GM19043 (cell line): ENCODE measurements at regions not wholly inside any gene's neighbourhood (a gene's known extent, or its start where the extent isn't known, plus 50 kb on each side); places are given as distances from the start of the nearest gene placed in this dataset.
"Not testable (repeated sequence)": the region's sequence is repeated elsewhere in the genome, so short reads cannot be mapped to it uniquely, and the experiment has no call there.

Source experiments
- ATAC-seq: cut with Tn5 transposase; IDR thresholded peaks from one replicate; pipeline ENCODE4 v1.9.1; 2021; ENCODE audit warnings: low read depth; ENCODE audit not compliant: unreplicated experiment

DNA sequence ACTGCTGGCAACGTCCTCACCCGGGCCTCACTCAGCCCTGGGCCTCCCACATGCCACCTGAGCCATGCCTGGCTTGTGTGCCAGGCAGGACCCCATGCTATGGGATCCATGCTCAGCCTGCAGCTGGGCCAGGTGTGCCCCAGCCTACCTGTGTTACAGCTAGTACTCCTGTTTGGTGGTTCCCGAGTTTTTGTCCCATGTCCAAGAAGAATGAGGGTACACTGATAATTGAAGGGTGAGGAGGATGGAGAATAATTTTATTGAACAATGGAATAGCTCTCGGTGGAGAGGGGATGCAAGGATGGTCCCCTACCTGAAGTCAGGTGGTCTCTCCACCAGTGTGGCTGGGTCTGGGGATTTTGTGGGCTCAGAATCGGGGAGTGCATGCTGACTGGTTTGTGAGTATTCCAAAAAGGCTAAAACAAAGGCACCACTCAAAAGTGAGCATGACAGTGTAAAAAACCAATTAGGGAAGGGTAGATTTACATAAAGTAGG, 137.9 kb downstream of the TNFSF18 start:
- ATAC-seq = no peak

DNA sequence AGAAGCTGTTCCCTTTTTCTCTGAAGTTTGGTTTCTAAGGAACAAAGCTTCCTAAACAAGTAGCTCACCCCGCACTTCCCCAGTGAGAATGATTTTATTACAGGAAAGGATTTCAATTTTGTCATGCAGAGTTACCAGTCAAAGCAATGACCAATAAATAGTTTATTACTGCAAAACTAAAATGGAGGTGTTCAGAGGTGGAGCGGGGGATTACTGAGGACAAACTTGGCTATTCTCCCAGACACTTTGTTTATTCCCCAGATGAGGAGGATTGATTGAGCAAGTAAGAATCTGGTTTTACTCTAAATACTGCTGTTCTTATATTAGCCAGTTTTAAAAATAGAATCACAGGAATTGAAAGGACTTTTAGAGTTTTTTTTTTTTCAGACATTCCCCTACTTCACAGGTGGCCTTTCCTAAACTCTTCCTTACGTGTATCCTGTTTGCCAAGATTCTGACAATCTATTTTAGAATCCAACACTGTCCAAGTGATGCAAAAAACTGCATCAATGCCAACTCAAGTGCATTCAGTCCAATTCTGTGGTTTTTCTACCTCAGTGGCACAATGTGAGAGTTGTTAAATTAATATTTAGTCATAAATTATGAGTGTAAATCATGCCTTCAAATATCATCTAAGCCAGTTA, 136.1 kb downstream of the TNFSF18 start:
- no peak for ATAC-seq

DNA sequence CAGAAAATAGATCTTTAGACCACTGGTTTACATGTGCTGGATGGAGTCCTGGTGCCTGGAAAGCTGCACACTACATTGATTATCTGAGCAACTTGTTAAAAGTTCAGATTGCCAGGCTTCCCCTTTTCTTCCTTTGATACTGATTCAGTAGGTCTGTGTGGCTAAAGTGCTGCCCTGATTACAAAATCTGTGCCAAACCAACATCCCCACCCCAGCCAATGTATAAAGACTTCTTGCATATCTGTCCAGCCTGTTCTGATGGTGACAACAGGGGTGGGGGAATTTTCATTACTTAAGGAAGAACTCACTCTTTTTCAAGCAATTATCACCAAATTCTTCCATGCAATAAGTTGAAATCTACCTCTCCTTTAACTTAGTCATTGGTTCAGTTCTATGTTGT, 135.5 kb downstream of the TNFSF18 start:
- ATAC-seq = no peak

DNA sequence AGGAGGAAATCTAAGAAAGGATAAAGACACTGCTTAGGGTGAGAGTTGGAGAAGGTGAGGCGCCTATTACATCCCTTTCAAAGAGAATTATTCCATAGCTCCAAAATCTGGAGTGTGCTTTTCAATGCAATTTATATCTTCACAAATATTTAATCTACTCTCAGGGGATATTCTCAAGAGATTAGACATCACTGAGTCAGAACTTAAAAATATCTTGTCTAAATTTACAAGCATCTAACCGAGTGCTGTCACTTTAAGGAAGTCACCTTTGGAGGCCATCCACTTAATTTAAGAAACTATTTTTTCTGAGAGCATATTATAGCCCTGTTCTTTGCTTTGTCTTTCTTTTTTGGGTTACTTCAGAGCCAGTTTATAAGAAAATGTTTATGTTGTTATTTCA, 134.6 kb downstream of the TNFSF18 start:
- ATAC-seq = no peak

DNA sequence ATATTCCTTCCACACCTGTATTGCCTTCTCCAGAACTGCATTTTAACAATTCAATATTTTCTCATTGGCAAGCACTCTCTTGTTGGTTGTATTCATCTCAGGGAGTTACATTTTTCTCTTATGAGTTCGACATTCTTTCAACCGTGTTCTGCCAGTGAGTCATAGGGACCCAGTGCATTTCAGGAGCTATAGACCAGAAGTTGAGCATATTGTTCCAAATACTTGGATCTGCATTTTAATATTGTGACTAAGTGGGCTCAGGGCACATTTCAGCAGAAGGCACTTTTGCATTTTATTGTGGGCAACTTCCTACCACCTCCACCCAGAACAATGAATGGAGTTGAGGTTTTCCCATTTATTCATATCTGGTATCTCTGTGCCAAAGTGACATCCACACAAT, 132.8 kb downstream of the TNFSF18 start:
- no peak for ATAC-seq

DNA sequence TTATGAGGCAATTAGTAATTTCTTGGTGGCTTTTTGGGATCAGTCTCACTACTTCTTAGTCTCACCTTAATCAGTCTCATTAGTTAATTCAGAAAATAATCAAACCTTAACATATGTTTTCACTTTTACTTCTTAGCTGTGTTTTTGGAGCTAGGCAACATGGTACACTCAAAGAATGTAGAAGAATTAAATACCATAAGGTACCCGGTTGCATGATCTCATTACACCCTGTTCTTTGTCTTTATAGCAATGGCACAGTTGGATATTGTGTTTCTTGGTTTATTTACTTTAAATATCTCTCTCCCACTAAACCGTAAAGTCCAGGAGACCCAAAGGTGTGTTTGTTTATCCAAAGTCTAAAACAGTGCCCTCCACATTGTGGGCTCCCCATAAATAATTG, 132.3 kb downstream of the TNFSF18 start:
- no peak for ATAC-seq

DNA sequence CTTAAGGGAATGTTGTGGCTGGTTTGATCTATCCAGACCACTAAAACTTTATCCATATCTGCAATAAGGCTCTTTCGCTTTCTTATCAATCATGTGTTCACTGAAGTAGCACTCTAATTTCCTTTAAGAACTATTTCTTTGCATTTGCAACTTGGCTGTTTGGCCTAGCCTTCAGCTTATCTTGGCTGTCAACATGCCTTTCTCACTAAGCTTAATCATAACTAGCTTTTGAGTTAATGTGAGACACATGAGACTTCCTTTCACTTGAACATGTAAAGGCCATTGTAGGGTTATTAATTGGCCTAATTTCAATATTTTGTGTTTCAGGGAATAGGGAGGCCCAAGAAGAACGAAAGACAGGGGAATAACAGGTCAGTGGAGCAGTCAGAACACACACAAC, 124.7 kb downstream of the TNFSF18 start:
- no peak for ATAC-seq

DNA sequence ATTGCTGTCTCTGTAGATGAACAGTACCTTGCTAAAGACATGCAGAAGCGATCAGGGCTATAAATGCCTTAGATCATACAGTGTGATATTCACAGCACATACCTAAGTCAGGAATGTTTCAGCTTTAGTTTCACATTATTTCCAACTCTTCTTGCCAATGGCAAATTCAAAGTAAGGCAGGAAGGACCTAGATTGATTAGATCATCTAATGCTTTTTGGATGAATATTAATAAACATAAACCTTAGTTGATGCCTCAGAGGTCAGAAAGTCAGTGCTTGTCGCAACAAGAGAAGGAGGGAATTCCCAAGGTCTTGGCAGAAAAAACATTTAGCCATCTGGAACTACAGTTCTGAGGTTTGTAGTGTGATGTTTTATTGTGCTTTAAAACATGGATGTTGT, 122.3 kb downstream of the TNFSF18 start:
- ATAC-seq = no peak

DNA sequence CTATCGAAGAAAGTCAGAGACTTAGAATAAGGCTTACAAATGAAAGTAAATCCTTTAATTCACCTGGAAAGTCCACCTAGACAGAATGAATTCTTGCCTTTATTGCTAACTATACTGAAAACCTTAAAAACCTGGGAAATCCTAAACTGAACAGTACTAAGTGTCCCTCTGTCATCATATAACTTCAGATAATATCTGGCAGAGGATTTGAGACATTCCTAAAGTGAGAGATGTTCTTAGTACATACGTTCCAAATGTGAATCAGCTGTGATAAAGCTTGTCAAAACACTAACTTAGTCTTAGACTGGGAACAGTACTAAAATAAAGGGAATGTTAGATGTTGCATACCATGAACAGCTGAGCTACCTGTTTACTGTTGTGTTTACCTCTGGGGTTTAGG, 121.7 kb downstream of the TNFSF18 start:
- no peak for ATAC-seq

DNA sequence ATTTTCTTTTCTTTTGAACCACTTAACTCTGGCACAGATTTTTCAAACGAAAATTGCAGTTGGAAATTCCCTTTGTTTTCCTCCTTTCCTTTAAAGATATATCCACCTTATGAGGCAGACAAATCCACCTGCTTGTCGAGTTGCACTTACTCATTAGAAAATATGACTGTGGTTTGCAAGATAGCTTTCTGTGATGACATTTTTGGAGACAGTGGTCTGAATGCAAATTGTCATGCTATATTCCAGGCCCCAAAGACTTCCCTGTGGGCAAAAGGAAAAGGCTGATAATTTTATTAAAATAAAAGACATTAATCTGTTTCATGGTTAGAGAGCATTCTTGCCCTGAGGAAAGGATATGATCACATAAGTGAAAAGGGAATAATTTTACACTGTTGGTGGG, 120.6 kb downstream of the TNFSF18 start:
- ATAC-seq = no peak

DNA sequence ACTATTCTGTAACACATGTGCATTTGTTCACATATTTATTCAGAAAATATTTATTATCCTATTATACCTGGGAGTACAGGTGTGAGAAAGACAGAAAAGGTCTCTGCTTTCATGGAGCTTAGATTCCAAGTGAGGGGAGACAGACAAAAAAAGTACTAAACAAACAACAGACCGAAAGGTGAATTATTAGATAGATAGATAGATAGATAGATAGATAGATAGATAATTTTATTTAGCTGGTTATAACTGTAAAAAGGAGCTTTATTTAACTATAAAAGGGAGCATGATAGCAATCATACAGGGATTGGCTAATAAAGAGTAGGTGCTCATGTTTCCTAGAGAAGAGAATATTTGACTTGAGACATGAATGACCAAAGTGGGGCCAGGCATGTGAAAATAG, 119.4 kb downstream of the TNFSF18 start:
- ATAC-seq = no peak

DNA sequence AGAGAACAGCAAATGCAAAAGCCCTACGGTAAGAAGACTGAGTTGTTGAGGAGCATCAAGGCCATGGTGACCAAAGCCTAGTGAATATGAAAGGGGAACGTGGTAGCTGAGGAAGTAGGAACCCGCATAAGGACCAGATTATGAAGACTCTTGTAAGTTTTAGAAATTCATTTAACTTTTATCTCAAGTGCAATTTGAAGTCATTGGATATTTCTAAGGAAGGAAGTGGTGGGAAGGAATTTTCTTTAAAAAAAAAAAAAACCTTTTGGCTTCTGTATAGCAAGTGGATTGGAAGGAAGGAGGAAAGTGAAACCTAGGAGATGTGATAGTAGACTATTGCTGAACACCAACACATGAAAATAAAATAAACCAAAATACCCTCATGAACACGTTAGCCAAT, 119.0 kb downstream of the TNFSF18 start:
- ATAC-seq = no peak

DNA sequence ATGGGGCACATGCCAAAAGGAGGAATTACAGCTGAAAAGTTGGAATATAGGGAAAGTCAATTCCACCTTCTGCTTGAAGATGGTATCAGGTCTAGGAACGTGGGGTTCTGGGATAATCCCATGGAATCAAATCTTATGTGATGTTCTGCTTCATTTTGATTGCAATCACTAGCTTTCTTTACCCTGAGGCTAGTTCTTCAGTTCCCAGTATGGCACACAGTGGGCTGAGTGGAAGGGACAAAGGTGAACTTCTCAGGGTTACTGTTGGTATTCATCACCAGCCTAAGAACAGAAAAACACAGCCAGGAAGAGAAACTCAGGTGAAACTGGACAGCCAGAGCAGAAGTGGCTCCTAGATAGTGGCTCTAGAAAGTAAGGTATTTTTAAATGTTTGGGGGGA, 117.8 kb downstream of the TNFSF18 start:
- no peak for ATAC-seq

DNA sequence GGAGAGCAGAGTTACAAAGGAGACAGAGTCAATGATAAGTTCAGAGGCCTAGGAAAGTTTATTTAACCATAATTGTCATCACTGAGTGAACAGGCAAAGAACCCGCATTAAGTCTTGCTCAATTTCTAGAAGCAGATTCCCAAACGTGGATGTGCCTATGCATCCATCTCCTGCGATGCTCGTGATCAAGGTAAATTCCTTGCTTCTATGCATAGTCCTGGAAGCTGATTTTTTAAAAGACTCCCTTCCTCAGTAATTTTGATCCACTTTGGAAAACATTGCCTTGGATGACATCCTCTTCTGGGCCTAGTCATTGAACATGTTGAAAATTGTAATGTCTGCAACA, 116.4 kb downstream of the TNFSF18 start:
- no peak for ATAC-seq

DNA sequence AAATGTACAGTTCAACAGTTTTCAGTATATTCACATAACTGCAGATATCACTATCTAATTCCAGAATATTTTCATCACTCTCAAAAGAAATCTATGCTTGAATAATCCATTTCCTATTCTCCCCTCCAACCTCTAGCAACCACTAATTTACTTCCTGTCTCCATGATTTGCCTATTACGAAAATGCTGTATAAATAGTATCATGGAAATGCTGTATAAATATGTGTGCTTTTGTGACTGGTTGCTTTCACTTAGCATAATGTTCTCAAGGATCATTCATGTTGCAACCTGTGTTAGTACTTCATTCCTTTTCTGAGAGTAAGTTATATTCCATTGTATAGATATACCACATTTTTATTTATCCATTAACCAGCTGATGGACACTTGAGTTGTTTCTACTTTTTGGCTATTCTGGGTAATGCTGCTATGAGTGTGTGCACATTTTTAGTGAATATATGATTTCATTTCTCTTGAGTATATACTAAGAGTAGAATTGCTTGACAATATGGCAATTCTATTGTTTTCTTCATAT, 115.6 kb downstream of the TNFSF18 start:
- no peak for ATAC-seq

DNA sequence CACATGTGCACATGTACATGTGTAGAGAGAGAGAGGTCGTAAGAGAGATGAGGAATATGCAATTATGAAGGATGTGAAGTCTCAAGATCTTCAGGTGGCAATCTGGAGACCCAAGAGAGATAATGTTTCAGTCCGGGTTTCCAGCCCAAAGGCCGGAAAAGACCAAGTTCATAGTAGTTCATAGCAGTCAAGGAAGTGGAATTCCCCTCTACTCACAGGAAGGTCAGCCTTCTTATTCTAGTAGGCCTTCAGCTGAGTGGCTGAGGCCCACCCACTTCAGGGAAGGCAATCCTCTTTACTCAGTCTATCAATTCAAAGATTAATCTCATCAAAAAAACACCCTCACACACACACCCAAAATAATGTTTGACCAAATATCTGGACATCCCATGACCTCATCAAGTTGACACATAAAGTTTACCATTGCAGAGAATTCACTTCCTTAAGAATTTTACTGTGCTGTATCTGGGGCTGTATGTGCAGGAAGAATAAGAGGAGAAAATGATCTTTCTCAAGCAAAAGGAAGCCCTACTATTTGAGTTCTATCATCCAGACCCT, 114.6 kb downstream of the TNFSF18 start:
- ATAC-seq = no peak

DNA sequence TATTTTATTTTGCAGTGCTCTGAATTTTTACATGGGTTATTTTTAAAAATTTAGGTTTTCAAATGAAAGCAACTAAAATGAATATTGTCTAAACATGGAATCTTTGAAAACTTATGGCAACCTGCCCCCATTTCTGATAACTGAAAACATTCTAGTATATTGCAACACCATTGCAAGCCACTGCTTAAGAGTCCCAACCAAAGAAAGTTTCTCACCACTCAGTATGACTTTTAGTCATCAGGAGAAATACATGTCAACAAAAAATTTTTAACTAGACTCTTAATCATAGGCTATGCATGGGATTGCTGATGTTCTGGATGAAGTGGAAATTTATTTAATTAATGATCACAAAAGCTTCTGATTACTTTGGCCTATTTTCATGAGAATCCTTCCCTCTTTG, 112.1 kb downstream of the TNFSF18 start:
- ATAC-seq = no peak

DNA sequence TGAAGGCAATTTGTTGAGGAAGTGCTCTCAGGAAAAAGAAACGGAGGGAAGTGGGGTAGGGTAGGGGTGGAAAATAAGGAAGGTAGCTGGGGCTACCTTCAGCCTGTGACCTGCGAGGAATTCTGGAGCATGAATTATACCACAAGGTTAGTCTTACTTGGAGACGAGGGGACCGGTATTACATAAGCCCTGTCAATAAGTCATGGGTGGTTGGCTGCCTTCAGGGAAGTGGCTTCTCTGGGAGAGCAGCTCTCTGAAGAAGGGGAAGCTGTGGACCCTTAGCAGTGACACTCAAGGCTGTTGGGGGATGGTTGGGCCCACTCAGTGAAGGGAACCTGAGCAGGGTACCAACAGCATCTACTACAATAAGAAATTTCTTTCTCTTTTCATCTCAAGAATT, 111.3 kb downstream of the TNFSF18 start:
- no peak for ATAC-seq

DNA sequence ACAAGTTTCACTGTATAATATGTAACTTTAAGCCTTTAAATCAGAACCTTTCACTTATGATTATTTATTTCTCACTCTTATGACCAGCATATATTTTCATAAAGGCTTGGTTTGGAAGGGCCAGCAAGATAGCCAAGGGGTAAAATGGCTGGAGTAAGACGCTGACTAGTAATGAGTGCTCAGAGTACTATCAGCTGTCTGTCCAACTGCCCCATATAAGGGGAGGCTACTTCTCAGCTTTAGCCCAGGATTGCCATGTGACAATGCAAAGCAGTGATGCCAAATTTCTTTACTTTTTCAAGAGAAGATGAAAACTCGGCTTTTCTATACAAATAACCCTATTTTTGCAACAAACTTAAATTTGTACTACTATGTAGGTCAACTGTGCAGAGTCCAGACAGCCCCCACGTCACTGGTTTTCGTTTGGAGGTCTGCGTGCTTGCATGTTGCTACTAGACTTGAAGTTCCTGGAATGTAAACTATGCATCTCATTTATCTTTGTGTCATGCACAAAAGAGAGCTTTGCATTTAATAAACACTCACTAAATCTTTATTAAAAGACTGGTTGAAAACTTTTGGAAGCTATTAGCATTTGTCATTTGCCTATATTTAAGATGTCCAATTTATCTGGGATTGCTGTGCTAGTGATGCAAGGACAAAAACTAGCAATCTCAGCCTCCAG, 110.4 kb downstream of the TNFSF18 start:
- no peak for ATAC-seq

DNA sequence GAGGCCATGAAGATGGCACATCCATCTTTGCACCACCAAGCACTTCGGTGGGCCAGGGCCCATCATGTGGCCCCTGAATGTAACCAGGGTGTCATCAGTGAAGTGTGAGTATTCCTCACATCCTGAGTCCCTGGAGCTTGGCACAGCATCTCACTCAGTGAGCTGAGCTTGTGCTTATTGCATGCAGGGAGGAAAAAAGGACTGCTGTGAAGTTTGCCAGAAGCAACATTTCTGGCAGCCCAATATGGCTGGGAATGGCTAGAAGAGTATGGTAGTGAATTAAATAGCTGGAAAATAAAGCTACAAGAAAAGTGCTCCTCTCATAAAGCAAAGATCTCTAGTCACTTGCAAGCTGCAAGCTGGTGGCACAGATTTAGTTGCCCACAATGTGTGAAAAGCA, 109.3 kb downstream of the TNFSF18 start:
- no peak for ATAC-seq

DNA sequence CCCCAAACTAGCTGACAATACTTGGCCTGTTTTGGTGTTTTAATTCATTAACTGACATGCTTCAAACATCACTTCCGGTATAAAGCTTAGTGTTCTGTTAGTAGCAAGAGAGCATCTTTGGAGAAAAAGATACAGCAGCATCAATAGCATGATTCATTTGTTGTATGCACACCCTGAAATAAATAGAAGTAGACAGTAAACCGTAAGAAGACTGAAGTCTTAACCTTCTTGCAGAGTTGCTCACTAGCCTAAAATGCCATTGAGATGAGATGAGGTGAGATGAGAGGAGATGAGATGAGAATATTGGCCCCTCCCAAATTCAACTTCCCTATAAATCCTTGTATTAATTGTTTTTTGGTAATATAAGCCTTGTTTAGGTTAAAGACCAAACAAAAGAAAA, 108.8 kb downstream of the TNFSF18 start:
- no peak for ATAC-seq

DNA sequence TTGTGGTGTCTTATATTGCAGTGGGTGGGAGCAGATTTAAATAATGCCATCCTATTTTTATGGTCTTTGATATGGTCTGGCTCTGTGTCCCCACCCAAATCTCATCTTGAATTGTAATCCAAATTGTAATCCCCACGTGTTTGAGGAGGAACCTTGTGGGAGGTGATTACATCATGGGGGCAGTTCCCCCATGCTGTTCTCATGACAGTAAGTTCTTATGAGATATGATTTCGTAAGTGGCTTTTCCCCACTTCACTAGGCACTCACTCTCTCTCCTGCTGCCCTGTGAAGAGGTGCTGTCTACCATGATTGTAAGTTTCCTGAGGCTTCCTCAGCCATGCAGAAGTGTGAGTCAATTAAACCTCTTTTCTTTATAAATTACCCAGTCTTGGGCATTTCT, 107.6 kb downstream of the TNFSF18 start:
- ATAC-seq = not testable (repeated sequence)
